Erythroblast (primary cell): ENCODE measurements at regions not wholly inside any gene's neighbourhood (a gene's known extent, or its start where the extent isn't known, plus 50 kb on each side); places are given as distances from the start of the nearest gene placed in this dataset.

ENCODE experiments used
- GATA1 ChIP-seq: IDR thresholded peaks from 2 replicates; pipeline ENCODE4 v1.6.1; 2011; ENCODE audit warnings: low read depth, mild to moderate bottlenecking, control low read depth, low read length, moderate library complexity
- POLR2A ChIP-seq: IDR thresholded peaks from 2 replicates; pipeline ENCODE4 v1.6.1; 2011; ENCODE audit warnings: mild to moderate bottlenecking, low read length

GRCh38 chr2:220370764-220371163 lies 743.3 kb downstream of the SLC4A3 start:
- TF ChIP-seq POLR2A (no peak), GATA1 (no peak)
